Natural killer cell (primary cell): ENCODE measurements at regions not wholly inside any gene's neighbourhood (a gene's known extent, or its start where the extent isn't known, plus 50 kb on each side); places are given as distances from the start of the nearest gene placed in this dataset.

Experiments used
- ATAC-seq, 3 donors: fragments of 150-1000 bp in 2 of 3; fragments of 200-7000 bp in 1 of 3; cut with Tn5 transposase; 1 replicate in 1 of 3; 2 replicates in 2 of 3; pipeline ENCODE4 v1.10.0; 2021; ENCODE audit warnings: mild to moderate bottlenecking in 2 of 3, moderate library complexity in 2 of 3
- DNase-seq, 2 donors: peaks; one replicate each; pipeline versions ENCODE4 v3.0.0 to v3.0.0-alpha.2; 2013 to 2021; ENCODE audit warnings: mixed read lengths in 1 of 2
- H3K27ac ChIP-seq: one replicate; pipeline ENCODE4 v1.5.1; 2013; ENCODE audit warnings: mild to moderate bottlenecking, low read length
- H3K27me3 ChIP-seq: one replicate; pipeline ENCODE4 v1.6.1; 2013; ENCODE audit warnings: low read length; ENCODE audit not compliant: control insufficient read depth, insufficient read depth
- H3K36me3 ChIP-seq: one replicate; pipeline ENCODE4 v1.6.1; 2013; ENCODE audit warnings: low read length; ENCODE audit not compliant: control insufficient read depth, insufficient read depth
- H3K4me1 ChIP-seq: one replicate; pipeline ENCODE4 v1.6.1; 2013; ENCODE audit warnings: low read length; ENCODE audit not compliant: control insufficient read depth, insufficient read depth
- H3K4me3 ChIP-seq: one replicate; pipeline ENCODE4 v1.5.1; 2013; ENCODE audit warnings: low read length
- H3K9me3 ChIP-seq: one replicate; pipeline ENCODE4 v1.6.1; 2013; ENCODE audit warnings: low read length; ENCODE audit not compliant: control insufficient read depth, insufficient read depth
- H3K27ac Mint-ChIP-seq, 2 donors: one replicate each; pipeline ENCODE4 v1.8.0; 2022; ENCODE audit warnings: mild to moderate bottlenecking in 2 of 2, mixed read lengths in 2 of 2, moderate library complexity in 1 of 2
- H3K27me3 Mint-ChIP-seq, 2 donors: one replicate each; pipeline ENCODE4 v1.8.0; 2022; ENCODE audit warnings: low read depth in 2 of 2, mixed read lengths in 2 of 2
- H3K36me3 Mint-ChIP-seq: one replicate; pipeline ENCODE4 v1.8.0; 2022; ENCODE audit warnings: mixed read lengths
- H3K4me1 Mint-ChIP-seq, 2 donors: one replicate each; pipeline ENCODE4 v1.8.0; 2022; ENCODE audit warnings: mixed read lengths in 2 of 2
- H3K4me3 Mint-ChIP-seq: one replicate; pipeline ENCODE4 v1.8.0; 2022; ENCODE audit warnings: mild to moderate bottlenecking, moderate library complexity, mixed read lengths
- H3K9me3 Mint-ChIP-seq, 2 donors: one replicate each; pipeline ENCODE4 v1.8.0; 2022; ENCODE audit warnings: mixed read lengths in 2 of 2
- CTCF ChIP-seq: fragments of 200-600 bp; IDR thresholded peaks from one replicate; pipeline ENCODE4 v1.8.0; 2022; ENCODE audit warnings: antibody characterized with exemption
- WGBS: methylation state at CpG from one replicate; pipeline ENCODE4 v1.1.7; 2013; ENCODE audit warnings: missing lambda C conversion rate; ENCODE audit not compliant: insufficient coverage; 5-methylcytosine and 5-hydroxymethylcytosine counted together
- intact Hi-C: fragments of 100-400 bp; cut with micrococcal nuclease; formaldehyde crosslinking; loops from one replicate; pipeline ENCODE4 v1.14.2; 2022

GRCh38 chr2:186427970-186428369 is 58.1 kb upstream of the ZC3H15 start:
- Histone ChIP-seq H3K9me3 (no peaks in the 10 kb centered on the region), H3K4me1 (no peaks in the 10 kb centered on the region), H3K4me3 (no peak overlapping the region), H3K36me3 (no peaks in the 10 kb centered on the region), H3K27me3 (no peaks in the 10 kb centered on the region), H3K27ac (no peak overlapping the region)
- no peak overlapping the region for H3K27ac Mint-ChIP-seq
- H3K9me3 Mint-ChIP-seq: no peaks in the 10 kb centered on the region
- peaks cover 8 to 12% of the 10 kb centered on the region in 2 donors for H3K4me1 Mint-ChIP-seq
- ATAC-seq: no peak
- TF ChIP-seq CTCF: no peak
- intact Hi-C loops: no loop called here
- H3K36me3 Mint-ChIP-seq: no peaks in the 10 kb centered on the region
- 88% methylated on average over 2 of the region's 2 CpGs for WGBS
- no peaks in the 10 kb centered on the region for H3K27me3 Mint-ChIP-seq
- no peak overlapping the region for H3K4me3 Mint-ChIP-seq
- no peak for DNase-seq

- H3K36me3 ChIP-seq: no peaks in the 10 kb centered on the region
- no peaks in the 10 kb centered on the region for H3K27me3 ChIP-seq
- H3K27ac ChIP-seq: no peak overlapping the region
- no peak for TF ChIP-seq CTCF
- ATAC-seq (no peak), DNase-seq (no peak)
- no peak overlapping the region for H3K4me3 ChIP-seq
- H3K9me3 ChIP-seq: no peaks in the 10 kb centered on the region
- no peaks in the 10 kb centered on the region for H3K4me1 ChIP-seq
- Mint-ChIP-seq H3K4me1 (peaks cover 8 to 12% of the 10 kb centered on the region in 2 donors), H3K9me3 (no peaks in the 10 kb centered on the region), H3K27me3 (no peaks in the 10 kb centered on the region), H3K27ac (no peak overlapping the region), H3K4me3 (no peak overlapping the region), H3K36me3 (no peaks in the 10 kb centered on the region)
- intact Hi-C loops: no loop called here
Observed at GRCh38 chr2:186429104-186429503, 57.0 kb upstream of the ZC3H15 start.

- intact Hi-C loops: no loop called here
- no peaks in the 10 kb centered on the region for H3K27me3 Mint-ChIP-seq
- no peak overlapping the region for H3K27ac ChIP-seq
Observed at GRCh38 chr2:186431306-186431705, 54.8 kb upstream of the ZC3H15 start.

More at GRCh38 chr2:186431306-186431705, 54.8 kb upstream of the ZC3H15 start:
- no peaks in the 10 kb centered on the region for H3K9me3 ChIP-seq
- H3K36me3 ChIP-seq: no peaks in the 10 kb centered on the region
- Mint-ChIP-seq H3K9me3 (no peaks in the 10 kb centered on the region), H3K36me3 (no peaks in the 10 kb centered on the region), H3K4me3 (no peak overlapping the region), H3K4me1 (peaks cover 7% of the 10 kb centered on the region in 2 donors), H3K27ac (no peak overlapping the region)
- WGBS: 93% methylated on average over 6 of the region's 6 CpGs
- no peak for ATAC-seq
- TF ChIP-seq CTCF: no peak
- no peak for DNase-seq
- H3K4me3 ChIP-seq: no peak overlapping the region
- H3K4me1 ChIP-seq: no peaks in the 10 kb centered on the region
- no peaks in the 10 kb centered on the region for H3K27me3 ChIP-seq
